ENCODE measurements at regions not wholly inside any gene's neighbourhood (a gene's known extent, or its start where the extent isn't known, plus 50 kb on each side); places are given as distances from the start of the nearest gene placed in this dataset.

DNA sequence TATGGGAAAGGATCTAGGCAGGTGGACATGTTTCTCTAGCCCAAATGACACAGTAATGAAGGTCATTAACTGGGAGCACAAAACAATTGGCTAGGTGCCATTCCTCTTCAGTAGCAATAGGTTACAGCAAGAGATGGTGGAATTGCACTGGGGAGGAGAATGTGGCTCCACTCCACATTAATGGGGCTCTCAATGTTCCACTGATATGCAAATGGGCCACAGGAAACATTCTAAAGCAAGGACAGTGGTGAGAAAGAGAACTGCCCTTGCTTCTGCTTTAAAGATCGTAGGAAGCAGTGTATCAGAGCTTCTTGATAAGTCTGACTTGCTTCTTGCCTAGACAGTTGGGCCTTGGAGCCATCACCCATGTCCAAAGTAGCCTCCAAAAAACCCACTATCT, 271.4 kb upstream of the PPP2R3A start:
- no CpG with 5 or more reads among the region's 1 CpG for WGBS, 2 experiments (ENCODE audit: extremely low coverage in 2 of 2, insufficient read length in 1 of 2)
- DNase-seq = no peak
- H3K9me3 ChIP-seq (ENCODE audit: control insufficient read depth, insufficient read depth, low read length) = no peaks in the 10 kb centered on the region
- intact Hi-C loops (cut with micrococcal nuclease) (no loop called here), in situ Hi-C loops (cut with MboI; ENCODE audit: low sequenced_read_pairs) (no loop called here), dilution Hi-C loops (cut with HindIII; ENCODE audit: low sequenced_read_pairs, unreplicated experiment) (no loop called here)
- no peak overlapping the region for H3K14ac ChIP-seq (replicated peaks; ENCODE audit: low read depth, low read length)
- H2AK9ac ChIP-seq (replicated peaks; ENCODE audit: low read depth, low read length, poor library complexity) = no peak overlapping the region
- H3K4me3 ChIP-seq (ENCODE audit: insufficient read depth, low read depth, low read length) = no peak overlapping the region
- H2AFZ ChIP-seq (replicated peaks; ENCODE audit: low read length, poor library complexity) = no peak overlapping the region
- no peak for TF ChIP-seq NFE2L2 (IDR thresholded peaks at IDR 0.05; ENCODE audit: low read depth, low read length)
- no peak for TF ChIP-seq SMC3 (IDR thresholded peaks at IDR 0.05; ENCODE audit: low read depth, low read length)
- TF ChIP-seq, protein P1, sequence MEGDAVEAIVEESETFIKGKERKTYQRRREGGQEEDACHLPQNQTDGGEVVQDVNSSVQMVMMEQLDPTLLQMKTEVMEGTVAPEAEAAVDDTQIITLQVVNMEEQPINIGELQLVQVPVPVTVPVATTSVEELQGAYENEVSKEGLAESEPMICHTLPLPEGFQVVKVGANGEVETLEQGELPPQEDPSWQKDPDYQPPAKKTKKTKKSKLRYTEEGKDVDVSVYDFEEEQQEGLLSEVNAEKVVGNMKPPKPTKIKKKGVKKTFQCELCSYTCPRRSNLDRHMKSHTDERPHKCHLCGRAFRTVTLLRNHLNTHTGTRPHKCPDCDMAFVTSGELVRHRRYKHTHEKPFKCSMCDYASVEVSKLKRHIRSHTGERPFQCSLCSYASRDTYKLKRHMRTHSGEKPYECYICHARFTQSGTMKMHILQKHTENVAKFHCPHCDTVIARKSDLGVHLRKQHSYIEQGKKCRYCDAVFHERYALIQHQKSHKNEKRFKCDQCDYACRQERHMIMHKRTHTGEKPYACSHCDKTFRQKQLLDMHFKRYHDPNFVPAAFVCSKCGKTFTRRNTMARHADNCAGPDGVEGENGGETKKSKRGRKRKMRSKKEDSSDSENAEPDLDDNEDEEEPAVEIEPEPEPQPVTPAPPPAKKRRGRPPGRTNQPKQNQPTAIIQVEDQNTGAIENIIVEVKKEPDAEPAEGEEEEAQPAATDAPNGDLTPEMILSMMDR (conservative IDR thresholded peaks at IDR 0.05; ENCODE audit: low read depth, low read length) = no peak
- no peak for TF ChIP-seq RAD21 (IDR thresholded peaks at IDR 0.05; ENCODE audit: low read length)
- no peak for TF ChIP-seq POLR2A (IDR thresholded peaks at IDR 0.05; ENCODE audit: low read depth, low read length)
- TF ChIP-seq FOS (IDR thresholded peaks at IDR 0.05; ENCODE audit: low read depth, low read length) = no peak
- no peak for TF ChIP-seq CEBPB (IDR thresholded peaks at IDR 0.05; ENCODE audit: low read depth, low read length)
- TF ChIP-seq MXI1 (IDR thresholded peaks at IDR 0.05; ENCODE audit: borderline replicate concordance, low read depth, low read length) = no peak
- no peak for TF ChIP-seq MAZ (IDR thresholded peaks at IDR 0.05; ENCODE audit: borderline replicate concordance, low read depth, low read length)
- TF ChIP-seq, protein P2, sequence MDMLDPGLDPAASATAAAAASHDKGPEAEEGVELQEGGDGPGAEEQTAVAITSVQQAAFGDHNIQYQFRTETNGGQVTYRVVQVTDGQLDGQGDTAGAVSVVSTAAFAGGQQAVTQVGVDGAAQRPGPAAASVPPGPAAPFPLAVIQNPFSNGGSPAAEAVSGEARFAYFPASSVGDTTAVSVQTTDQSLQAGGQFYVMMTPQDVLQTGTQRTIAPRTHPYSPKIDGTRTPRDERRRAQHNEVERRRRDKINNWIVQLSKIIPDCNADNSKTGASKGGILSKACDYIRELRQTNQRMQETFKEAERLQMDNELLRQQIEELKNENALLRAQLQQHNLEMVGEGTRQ (IDR thresholded peaks at IDR 0.05; ENCODE audit: low read depth, low read length) = no peak
- no peak for TF ChIP-seq RFX5 (IDR thresholded peaks at IDR 0.05; ENCODE audit: low read depth, low read length)
- TF ChIP-seq MAFK (IDR thresholded peaks at IDR 0.05; ENCODE audit: low read depth, low read length) = no peak
- TF ChIP-seq BHLHE40 (IDR thresholded peaks at IDR 0.05; ENCODE audit: low read depth, low read length) = no peak
- no peak for TF ChIP-seq CHD1 (IDR thresholded peaks at IDR 0.05; ENCODE audit: low read depth, low read length)
- TF ChIP-seq RCOR1 (IDR thresholded peaks at IDR 0.05; ENCODE audit: insufficient replicate concordance, low read length) = no peak
- TF ChIP-seq, protein P3, sequence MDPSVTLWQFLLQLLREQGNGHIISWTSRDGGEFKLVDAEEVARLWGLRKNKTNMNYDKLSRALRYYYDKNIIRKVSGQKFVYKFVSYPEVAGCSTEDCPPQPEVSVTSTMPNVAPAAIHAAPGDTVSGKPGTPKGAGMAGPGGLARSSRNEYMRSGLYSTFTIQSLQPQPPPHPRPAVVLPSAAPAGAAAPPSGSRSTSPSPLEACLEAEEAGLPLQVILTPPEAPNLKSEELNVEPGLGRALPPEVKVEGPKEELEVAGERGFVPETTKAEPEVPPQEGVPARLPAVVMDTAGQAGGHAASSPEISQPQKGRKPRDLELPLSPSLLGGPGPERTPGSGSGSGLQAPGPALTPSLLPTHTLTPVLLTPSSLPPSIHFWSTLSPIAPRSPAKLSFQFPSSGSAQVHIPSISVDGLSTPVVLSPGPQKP (IDR thresholded peaks at IDR 0.05; ENCODE audit: borderline replicate concordance, low read depth, low read length) = no peak
- H2AK5ac ChIP-seq (ENCODE audit: low read depth, low read length) = no peak overlapping the region
- no peaks in the 10 kb centered on the region for H3K4me1 ChIP-seq (ENCODE audit: control insufficient read depth, insufficient read depth, low read length)
- H3K23ac ChIP-seq (ENCODE audit: low read depth, low read length) = no peak overlapping the region
- H3K4ac ChIP-seq (ENCODE audit: low read depth, low read length) = no peak overlapping the region
- H2BK20ac ChIP-seq (ENCODE audit: low read depth, low read length) = no peak overlapping the region
- no peak overlapping the region for H3K4me2 ChIP-seq (ENCODE audit: low read depth, low read length)
- H2BK15ac ChIP-seq (ENCODE audit: low read depth, low read length) = no peak overlapping the region
- no peaks in the 10 kb centered on the region for H3K79me1 ChIP-seq (ENCODE audit: low read depth in 1 of 2, low read length in 2 of 2)
- no peaks in the 10 kb centered on the region for H4K20me1 ChIP-seq (ENCODE audit: insufficient read depth, low read length)
- H2BK5ac ChIP-seq (ENCODE audit: low read depth, low read length, poor library complexity, severe bottlenecking) = no peak overlapping the region
- no peak overlapping the region for H3K27ac ChIP-seq (ENCODE audit: insufficient read depth, low read length)
- H3K9ac ChIP-seq (ENCODE audit: low read depth, low read length) = no peak overlapping the region
- no peaks in the 10 kb centered on the region for H3K9me1 ChIP-seq (ENCODE audit: insufficient read depth, low read length)
- ChIA-PET CTCF (no interaction called here), POLR2A (ENCODE audit: unreplicated experiment) (no interaction called here)
- H4K8ac ChIP-seq (ENCODE audit: low read depth in 2 of 2, low read length in 2 of 2) = no peak overlapping the region
- H3K18ac ChIP-seq (ENCODE audit: low read depth, low read length) = no peak overlapping the region
- H3K36me3 ChIP-seq (ENCODE audit: control insufficient read depth, insufficient read depth, low read length) = no peaks in the 10 kb centered on the region
- H4K91ac ChIP-seq (ENCODE audit: insufficient read depth, low read depth, low read length) = no peak overlapping the region
- no peak for ATAC-seq (ENCODE audit: low read depth)
- H2BK120ac ChIP-seq (ENCODE audit: low read depth, low read length) = no peak overlapping the region
- no peak overlapping the region for H4K5ac ChIP-seq (ENCODE audit: low read depth, low read length)
- BruUV-seq (replicated peaks) = no TSS peak
- no peak overlapping the region for H3K56ac ChIP-seq (ENCODE audit: extremely low read depth, insufficient read depth, low read length)
- H3K27me3 ChIP-seq (ENCODE audit: control insufficient read depth, insufficient read depth, low read length) = no peaks in the 10 kb centered on the region
